GM21367 (cell line): ENCODE measurements at regions not wholly inside any gene's neighbourhood (a gene's known extent, or its start where the extent isn't known, plus 50 kb on each side); places are given as distances from the start of the nearest gene placed in this dataset.

Experiments
- ATAC-seq: cut with Tn5 transposase; IDR thresholded peaks from one replicate; pipeline ENCODE4 v1.9.1; 2021; ENCODE audit not compliant: unreplicated experiment

DNA sequence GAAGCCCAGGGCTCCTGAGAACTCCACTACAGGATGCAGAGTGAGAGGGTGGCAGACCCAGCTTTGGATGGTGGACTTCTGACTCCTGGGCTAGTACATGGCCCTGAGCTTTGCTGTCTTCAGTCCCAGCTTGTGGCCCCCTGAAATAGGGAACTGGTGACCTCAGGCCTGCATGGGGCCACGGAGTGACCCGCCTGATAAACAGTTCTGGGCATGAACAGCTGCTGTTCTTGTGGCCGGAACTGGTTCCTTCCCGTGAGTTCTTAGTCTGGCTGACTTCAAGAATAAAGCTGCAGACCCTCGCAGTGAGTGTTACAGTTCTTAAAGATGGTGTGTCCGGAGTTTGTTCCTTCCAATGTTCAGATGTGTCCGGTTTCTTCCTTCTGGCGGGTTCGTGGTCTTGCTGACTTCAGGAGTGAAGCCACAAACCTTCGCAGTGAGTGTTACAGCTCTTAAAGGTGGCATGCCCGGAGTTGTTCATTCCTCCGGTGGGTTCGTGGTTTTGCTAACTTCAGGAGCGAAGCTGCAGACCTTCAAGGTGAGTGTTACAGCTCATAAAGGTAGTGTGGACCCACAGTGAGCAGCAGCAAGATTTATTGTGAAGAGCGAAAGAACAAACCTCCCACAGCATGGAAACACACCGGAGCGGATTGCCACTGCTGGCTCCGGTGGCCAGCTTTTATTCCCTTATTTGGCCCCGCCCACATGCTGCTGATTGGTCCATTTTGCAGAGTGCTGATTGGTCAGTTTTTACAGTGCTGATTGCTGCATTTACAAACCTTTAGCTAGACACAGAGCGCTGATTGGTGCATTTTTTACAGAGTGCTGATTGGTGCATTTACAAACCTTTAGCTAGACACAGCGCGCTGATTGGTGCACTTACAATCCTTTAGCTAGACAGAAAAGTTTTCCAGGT lies 268.0 kb downstream of the ZEB1 start:
- no peak for ATAC-seq

DNA sequence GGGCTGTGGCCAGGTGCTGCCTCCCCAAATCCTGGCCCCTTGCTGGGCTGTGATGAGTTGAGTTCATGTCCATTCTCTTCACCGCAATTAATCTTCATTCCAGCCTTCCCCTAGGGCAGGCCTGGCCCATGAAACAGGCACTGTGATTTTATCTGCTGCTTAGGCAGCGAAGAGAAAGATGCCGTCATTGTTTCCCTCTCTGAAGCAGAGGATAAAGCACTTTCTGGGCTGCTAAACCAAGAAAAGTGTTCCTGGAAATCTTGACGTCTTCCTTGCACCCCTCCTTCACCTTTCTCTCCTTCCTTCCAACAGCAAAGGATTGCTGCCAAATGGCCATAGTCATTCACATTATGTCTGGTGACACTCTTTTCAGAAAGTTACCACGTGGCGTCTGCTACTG lies 265.9 kb downstream of the ZEB1 start:
- ATAC-seq = no peak

GRCh38 chr10:31584098-31584631 lies 265.1 kb downstream of the ZEB1 start:
- ATAC-seq = no peak

DNA sequence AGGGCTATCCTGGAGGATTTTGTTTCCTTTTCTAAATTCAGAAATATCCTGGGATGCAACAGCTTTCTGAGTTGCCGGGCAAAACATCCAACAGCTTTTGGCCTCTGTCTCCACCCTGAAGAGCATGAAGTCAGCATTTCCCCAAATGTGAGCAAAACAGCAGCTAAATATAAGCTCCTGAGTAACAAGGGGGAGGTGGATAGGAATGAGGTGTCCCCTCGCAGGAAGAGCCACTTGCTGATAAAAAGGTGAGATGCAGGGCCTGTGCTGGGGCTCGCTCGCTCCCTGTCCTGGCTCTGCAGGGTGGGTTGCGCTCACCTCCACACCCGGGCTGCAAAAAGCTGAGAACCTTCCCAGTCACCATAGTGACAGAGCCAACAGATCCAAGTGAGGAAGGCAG lies 264.3 kb downstream of the ZEB1 start:
- ATAC-seq = no peak

DNA sequence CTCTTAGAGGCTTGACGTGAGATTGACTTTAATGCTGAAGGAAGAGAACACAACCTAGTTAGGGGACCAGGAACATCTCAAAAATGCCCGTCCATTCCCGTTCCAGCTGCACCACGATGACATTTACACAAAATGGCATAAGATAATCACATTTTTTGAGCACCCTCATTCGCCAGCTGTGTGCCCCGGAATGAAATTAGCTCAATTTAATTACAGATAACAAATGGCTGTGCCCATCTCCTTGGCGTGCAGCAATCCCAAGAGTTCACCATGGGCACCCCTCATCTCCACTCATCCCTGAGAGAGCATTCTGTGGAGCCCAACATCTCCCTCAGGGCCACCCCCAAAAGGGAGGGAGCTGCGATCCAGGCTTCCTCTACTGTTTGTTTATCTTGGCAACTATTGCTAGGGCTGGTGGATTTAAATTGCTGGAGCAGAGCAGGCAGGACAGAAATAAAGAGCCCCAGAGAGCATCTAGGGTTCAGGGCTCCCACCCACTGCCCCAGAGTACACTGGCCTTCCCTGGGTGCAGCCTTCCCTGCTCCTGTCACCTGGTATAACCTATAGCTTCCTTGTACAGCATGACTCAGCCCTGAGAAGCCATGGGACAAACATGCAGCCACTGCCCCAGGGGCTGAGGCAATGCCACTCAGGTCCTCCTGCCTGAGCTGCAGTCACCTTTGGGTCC lies 263.5 kb downstream of the ZEB1 start:
- no peak for ATAC-seq

DNA sequence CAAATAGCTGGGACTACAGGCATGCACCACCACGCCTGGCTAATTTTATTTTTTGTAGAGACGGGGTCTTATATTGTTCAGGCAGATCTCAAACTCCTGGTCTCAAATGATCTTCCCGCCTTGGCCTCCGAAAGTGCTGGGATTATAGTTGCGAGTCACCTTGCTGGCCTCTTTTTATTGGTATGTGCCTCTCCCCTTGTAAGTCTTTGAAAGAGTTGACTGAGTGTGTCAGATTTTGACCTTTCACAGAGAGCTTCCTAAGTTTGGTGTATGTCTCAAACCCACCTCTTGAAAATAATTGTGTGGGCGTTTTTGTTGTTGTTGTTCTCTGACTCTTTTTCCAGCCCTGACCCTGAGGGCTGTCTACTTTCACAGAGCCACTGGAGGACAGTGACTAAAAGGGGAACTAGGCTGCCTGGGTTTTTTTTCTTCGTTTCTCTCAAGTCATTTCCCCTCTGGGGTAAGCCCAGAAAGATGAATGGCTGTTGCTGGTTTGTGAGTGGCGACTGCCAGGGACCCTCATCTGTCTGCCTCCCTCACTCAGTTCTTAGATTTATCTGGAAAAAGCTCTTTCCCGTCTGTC lies 262.8 kb downstream of the ZEB1 start:
- ATAC-seq = peak; percentile 77

DNA sequence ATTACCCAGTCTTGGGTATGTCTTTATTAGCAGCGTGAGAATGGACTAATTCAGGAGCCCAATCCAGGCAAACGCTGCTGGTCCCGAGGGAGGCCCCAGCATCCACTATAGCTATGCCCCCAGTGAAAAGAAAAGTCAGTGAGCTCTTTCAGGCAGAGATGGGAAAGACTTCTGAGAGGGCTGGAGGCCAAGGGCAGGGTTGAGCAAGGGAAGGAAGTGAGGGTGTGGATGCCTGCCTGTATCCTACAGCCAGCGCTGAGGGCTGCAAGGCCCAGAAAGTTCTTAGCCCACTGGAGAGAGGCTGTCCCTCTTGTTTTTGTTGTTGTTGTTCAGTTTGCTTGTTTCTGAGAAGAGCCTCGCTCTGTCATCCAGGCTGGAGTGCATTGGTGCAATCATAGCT lies 261.6 kb downstream of the ZEB1 start:
- ATAC-seq = no peak
